ENCODE measurements at regions not wholly inside any gene's neighbourhood (a gene's known extent, or its start where the extent isn't known, plus 50 kb on each side); places are given as distances from the start of the nearest gene placed in this dataset.

DNA sequence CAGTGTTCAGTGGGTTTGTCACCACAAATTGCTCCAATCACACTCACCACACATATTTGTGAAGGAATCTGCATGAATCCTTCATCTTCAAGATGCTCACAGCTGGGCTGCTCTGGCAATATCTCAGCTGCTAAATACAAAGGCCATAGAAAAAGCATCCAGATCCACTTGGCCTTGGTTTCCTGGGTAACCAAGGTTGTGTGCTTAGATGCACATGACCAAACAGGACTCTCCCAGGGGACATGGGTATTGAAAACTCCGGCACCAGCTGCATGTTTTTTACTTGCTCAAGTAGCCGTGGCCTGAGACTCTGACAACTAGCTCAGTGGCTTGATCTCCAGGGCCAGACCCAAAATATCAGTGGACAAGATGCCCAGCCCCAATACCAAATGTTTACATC, 131.3 kb downstream of the CBLN1 start:
- TF ChIP-seq POLR2A (IDR thresholded peaks at IDR 0.05): no peak
- TF ChIP-seq EP300 (IDR thresholded peaks at IDR 0.05): no peak
- no peak overlapping the region for H3K4me3 ChIP-seq
- H3K36me3 ChIP-seq: no peaks in the 10 kb centered on the region
- 35 to 84% (median 66%) methylated on average over 2 of the region's 2 CpGs for WGBS, 5 donors
- intact Hi-C loops (cut with DNase I; ENCODE audit: low total_unique reads): no loop called here
- peak in 1 of 2 donors; percentile 3 for DNase-seq
- no peak overlapping the region for H3K27ac ChIP-seq
- H3K27me3 ChIP-seq: no peaks in the 10 kb centered on the region
- H3K9me3 ChIP-seq: peaks cover 0 to 14% (median 2%) of the 10 kb centered on the region in 4 donors
- H3K4me1 ChIP-seq: no peaks in the 10 kb centered on the region

DNA sequence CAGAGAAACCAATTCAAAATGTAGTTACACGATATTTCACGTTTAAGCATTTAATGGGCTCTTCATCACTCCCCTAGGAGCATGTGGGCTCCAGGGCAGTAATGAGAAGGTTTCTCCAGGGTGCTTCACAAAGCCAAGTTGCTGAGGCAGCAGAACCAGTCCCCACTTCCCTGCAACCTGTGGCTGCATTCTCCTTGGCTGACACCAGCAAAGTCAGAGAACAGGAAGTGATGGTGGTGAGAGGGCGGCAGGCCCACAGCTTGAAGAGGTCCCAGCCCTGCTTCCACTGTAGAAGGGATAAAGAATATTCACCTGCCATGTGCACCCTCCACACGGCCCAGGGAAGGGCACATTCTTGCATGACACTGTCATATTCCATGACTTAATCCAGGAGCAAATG, 133.2 kb downstream of the CBLN1 start:
- DNase-seq: no peak
- H3K4me1 ChIP-seq: no peaks in the 10 kb centered on the region
- no peak for TF ChIP-seq EP300 (IDR thresholded peaks at IDR 0.05)
- no peak for TF ChIP-seq POLR2A (IDR thresholded peaks at IDR 0.05)
- TF ChIP-seq, protein P1, sequence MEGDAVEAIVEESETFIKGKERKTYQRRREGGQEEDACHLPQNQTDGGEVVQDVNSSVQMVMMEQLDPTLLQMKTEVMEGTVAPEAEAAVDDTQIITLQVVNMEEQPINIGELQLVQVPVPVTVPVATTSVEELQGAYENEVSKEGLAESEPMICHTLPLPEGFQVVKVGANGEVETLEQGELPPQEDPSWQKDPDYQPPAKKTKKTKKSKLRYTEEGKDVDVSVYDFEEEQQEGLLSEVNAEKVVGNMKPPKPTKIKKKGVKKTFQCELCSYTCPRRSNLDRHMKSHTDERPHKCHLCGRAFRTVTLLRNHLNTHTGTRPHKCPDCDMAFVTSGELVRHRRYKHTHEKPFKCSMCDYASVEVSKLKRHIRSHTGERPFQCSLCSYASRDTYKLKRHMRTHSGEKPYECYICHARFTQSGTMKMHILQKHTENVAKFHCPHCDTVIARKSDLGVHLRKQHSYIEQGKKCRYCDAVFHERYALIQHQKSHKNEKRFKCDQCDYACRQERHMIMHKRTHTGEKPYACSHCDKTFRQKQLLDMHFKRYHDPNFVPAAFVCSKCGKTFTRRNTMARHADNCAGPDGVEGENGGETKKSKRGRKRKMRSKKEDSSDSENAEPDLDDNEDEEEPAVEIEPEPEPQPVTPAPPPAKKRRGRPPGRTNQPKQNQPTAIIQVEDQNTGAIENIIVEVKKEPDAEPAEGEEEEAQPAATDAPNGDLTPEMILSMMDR (IDR thresholded peaks at IDR 0.05): no peak
- TF ChIP-seq POLR2AphosphoS5 (IDR thresholded peaks at IDR 0.05): no peak
- intact Hi-C loops (cut with DNase I; ENCODE audit: low total_unique reads): no loop called here
- H3K27ac ChIP-seq: no peak overlapping the region
- H3K27me3 ChIP-seq: no peaks in the 10 kb centered on the region
- WGBS, 5 donors: 57 to 72% (median 60%) methylated on average over 4 of the region's 4 CpGs
- H3K9me3 ChIP-seq: no peaks in the 10 kb centered on the region
- H3K36me3 ChIP-seq: no peaks in the 10 kb centered on the region
- H3K4me3 ChIP-seq: no peak overlapping the region

DNA sequence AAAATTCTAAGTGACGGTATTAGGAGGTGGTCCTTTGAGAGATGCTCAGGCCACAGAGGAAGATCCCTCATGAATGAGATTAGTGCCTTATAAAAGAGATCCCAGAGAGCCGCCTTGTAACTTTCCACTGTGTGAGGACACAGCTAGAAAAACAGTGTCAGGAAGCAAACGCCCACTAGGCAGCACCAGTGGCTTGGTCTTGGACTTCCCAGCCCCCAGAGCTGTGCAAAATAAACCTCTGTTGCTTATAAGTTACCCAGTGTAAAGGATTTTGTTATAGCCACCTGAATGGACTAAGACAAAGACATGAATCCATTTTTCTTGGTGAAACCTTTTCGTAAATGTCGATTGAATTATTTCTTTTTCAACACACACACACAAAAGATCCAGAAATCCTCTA, 141.0 kb downstream of the CBLN1 start:
- whole genome bisulfite sequencing, 5 donors: 58 to 66% (median 63%) methylated on average over 5 of the region's 5 CpGs

DNA sequence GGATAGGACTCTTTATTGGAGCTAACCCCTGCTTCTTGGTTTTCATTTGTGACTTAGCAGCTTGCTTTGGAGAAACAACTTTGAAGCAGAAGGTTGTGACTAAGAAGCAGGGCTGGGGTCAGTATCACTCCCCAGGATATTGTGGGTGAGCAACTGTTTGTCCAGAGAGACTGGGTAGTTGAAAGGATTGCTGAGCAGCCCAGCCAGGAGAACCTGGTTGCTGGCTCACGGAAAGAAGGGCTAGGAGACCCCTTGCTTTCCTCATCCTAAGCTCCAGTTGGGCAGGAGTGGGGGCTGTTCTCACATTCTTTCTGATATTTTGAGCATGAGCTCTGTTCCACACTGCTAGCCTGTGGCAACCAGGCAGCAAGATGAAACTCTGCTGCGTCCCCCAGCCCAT, 151.2 kb downstream of the CBLN1 start:
- Histone ChIP-seq H3K27me3 (no peaks in the 10 kb centered on the region), H3K9me3 (no peaks in the 10 kb centered on the region), H3K4me1 (no peaks in the 10 kb centered on the region), H3K27ac (no peak overlapping the region), H3K4me3 (no peak overlapping the region), H3K36me3 (no peaks in the 10 kb centered on the region)
- intact Hi-C loops (cut with DNase I; ENCODE audit: low total_unique reads): no loop called here
- no peak for TF ChIP-seq EP300 (IDR thresholded peaks at IDR 0.05)
- no peak for TF ChIP-seq POLR2A (IDR thresholded peaks at IDR 0.05)
- TF ChIP-seq, protein P1 (IDR thresholded peaks at IDR 0.05): no peak
- TF ChIP-seq POLR2AphosphoS5 (IDR thresholded peaks at IDR 0.05): no peak
- 62 to 82% (median 64%) methylated on average over 2 of the region's 2 CpGs for WGBS, 5 donors
- DNase-seq: no peak

More for the DNA sequence above, 141.0 kb downstream of the CBLN1 start:
- Histone ChIP-seq H3K27ac (no peak overlapping the region), H3K4me3 (no peak overlapping the region), H3K4me1 (no peaks in the 10 kb centered on the region), H3K36me3 (no peaks in the 10 kb centered on the region), H3K9me3 (peaks cover 0 to 19% (median 17%) of the 10 kb centered on the region in 4 donors), H3K27me3 (no peaks in the 10 kb centered on the region)
- no peak for DNase-seq
- TF ChIP-seq EP300 (IDR thresholded peaks at IDR 0.05) (no peak), POLR2AphosphoS5 (IDR thresholded peaks at IDR 0.05) (no peak), POLR2A (IDR thresholded peaks at IDR 0.05) (no peak)
- TF ChIP-seq, protein P1 (IDR thresholded peaks at IDR 0.05): no peak
- intact Hi-C loops (cut with DNase I; ENCODE audit: low total_unique reads): no loop called here

DNA sequence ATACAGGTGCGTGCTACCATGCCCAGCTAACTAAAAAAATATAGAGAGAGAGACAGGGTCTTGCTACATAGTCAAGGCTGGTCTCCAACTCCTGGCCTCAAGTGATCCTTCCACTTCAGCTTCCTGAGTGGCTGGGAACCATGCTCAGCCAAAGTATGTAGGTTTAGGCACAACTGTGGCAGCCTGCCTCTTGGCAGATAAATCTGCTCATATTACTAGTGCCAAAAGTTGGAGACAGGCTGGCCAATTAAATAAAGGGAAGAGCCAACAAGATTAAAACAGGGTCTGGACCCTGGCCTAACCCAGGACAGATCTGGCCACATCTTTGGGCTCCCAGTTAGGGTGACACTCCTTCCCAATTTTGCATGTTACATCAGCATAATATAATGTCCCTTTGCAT, 151.7 kb downstream of the CBLN1 start:
- no peak for TF ChIP-seq EP300 (IDR thresholded peaks at IDR 0.05)
- no peak for TF ChIP-seq POLR2AphosphoS5 (IDR thresholded peaks at IDR 0.05)
- TF ChIP-seq, protein P1 (IDR thresholded peaks at IDR 0.05): no peak
- no peak for TF ChIP-seq POLR2A (IDR thresholded peaks at IDR 0.05)
- H3K4me3 ChIP-seq: no peak overlapping the region
- WGBS, 5 donors: 50 to 75% (median 64%) methylated on average over 1 of the region's 1 CpG
- no peak overlapping the region for H3K27ac ChIP-seq
- H3K36me3 ChIP-seq: no peaks in the 10 kb centered on the region
- no peaks in the 10 kb centered on the region for H3K4me1 ChIP-seq
- intact Hi-C loops (cut with DNase I; ENCODE audit: low total_unique reads): no loop called here
- no peak for DNase-seq
- H3K27me3 ChIP-seq: no peaks in the 10 kb centered on the region
- H3K9me3 ChIP-seq: no peaks in the 10 kb centered on the region
